ENCODE measurements at regions not wholly inside any gene's neighbourhood (a gene's known extent, or its start where the extent isn't known, plus 50 kb on each side); places are given as distances from the start of the nearest gene placed in this dataset.
"Not testable (repeated sequence)": the region's sequence is repeated elsewhere in the genome, so short reads cannot be mapped to it uniquely, and the experiment has no call there.

GRCh38 chr1:93773049-93773838 is 91.6 kb upstream of the BCAR3 start:
- no peak for DNase-seq (ENCODE audit: low spot score)

GRCh38 chr1:93771843-93772242 is 90.2 kb upstream of the BCAR3 start:
- no peak for DNase-seq (ENCODE audit: low spot score)

GRCh38 chr1:93770640-93771039 is 89.0 kb upstream of the BCAR3 start:
- no peak for DNase-seq (ENCODE audit: low spot score)

GRCh38 chr1:93769777-93770176 is 88.1 kb upstream of the BCAR3 start:
- no peak for DNase-seq (ENCODE audit: low spot score)

- DNase-seq (ENCODE audit: low spot score): no peak
Measured at GRCh38 chr1:93768380-93768863, 86.8 kb upstream of the BCAR3 start.

- no peak for DNase-seq (ENCODE audit: low spot score)
Measured at GRCh38 chr1:93766451-93766850, 84.8 kb upstream of the BCAR3 start.

GRCh38 chr1:93765099-93765498 is 83.5 kb upstream of the BCAR3 start:
- DNase-seq (ENCODE audit: low spot score): no peak

GRCh38 chr1:93764366-93764750 is 82.7 kb upstream of the BCAR3 start:
- no peak for DNase-seq (ENCODE audit: low spot score)

- DNase-seq (ENCODE audit: low spot score): no peak
Measured at GRCh38 chr1:93763704-93764365, 82.2 kb upstream of the BCAR3 start.

- no peak for DNase-seq (ENCODE audit: low spot score)
Measured at GRCh38 chr1:93758842-93759515, 77.3 kb upstream of the BCAR3 start.

- DNase-seq (ENCODE audit: low spot score): no peak
Measured at GRCh38 chr1:93757256-93758036, 75.8 kb upstream of the BCAR3 start.

- DNase-seq (ENCODE audit: low spot score): no peak
Measured at GRCh38 chr1:93756657-93757056, 75.0 kb upstream of the BCAR3 start.

- DNase-seq (ENCODE audit: low spot score): not testable (repeated sequence)
Measured at GRCh38 chr1:93755251-93755715, 73.6 kb upstream of the BCAR3 start.

GRCh38 chr1:93753791-93754763 is 72.4 kb upstream of the BCAR3 start:
- DNase-seq (ENCODE audit: low spot score): no peak

GRCh38 chr1:93751377-93752250 is 70.0 kb upstream of the BCAR3 start:
- no peak for DNase-seq (ENCODE audit: low spot score)

- DNase-seq (ENCODE audit: low spot score): no peak
Measured at GRCh38 chr1:93750955-93751354, 69.3 kb upstream of the BCAR3 start.

GRCh38 chr1:93749894-93750301 is 68.3 kb upstream of the BCAR3 start:
- no peak for DNase-seq (ENCODE audit: low spot score)

- DNase-seq (ENCODE audit: low spot score): no peak
Measured at GRCh38 chr1:93749487-93749886, 67.8 kb upstream of the BCAR3 start.

GRCh38 chr1:93746021-93746812 is 64.6 kb upstream of the BCAR3 start:
- no peak for DNase-seq (ENCODE audit: low spot score)

Data from left forelimb (tissue), 1 donor.